HEK293 (cell line): ENCODE measurements at regions not wholly inside any gene's neighbourhood (a gene's known extent, or its start where the extent isn't known, plus 50 kb on each side); places are given as distances from the start of the nearest gene placed in this dataset.

Experiments
- CTCF ChIP-seq: fragments of 450-650 bp; formaldehyde crosslinking; IDR thresholded peaks from 2 replicates; pipeline ENCODE4 v1.5.1; 2016; ENCODE audit warnings: missing biosample characterization, missing genetic modification characterization
- ELK4 ChIP-seq: IDR thresholded peaks from 2 replicates; pipeline ENCODE4 v1.6.1; 2011; ENCODE audit warnings: mild to moderate bottlenecking, low read depth, low read length, borderline replicate concordance
- PBX3 ChIP-seq: sonication (generic); formaldehyde crosslinking; IDR thresholded peaks from 2 replicates; pipeline ENCODE4 v1.8.1; 2022; ENCODE audit warnings: mild to moderate bottlenecking, moderate library complexity, missing genetic modification reagents
- REST ChIP-seq: fragments of 450-650 bp; formaldehyde crosslinking; IDR thresholded peaks from 2 replicates; pipeline ENCODE4 v1.5.1; 2016; ENCODE audit warnings: missing biosample characterization, missing genetic modification characterization
- SP2 ChIP-seq: fragments of 450-650 bp; formaldehyde crosslinking; IDR thresholded peaks from 2 replicates; pipeline ENCODE4 v1.5.1; 2016; ENCODE audit warnings: missing biosample characterization, missing genetic modification characterization
- TCF7L2 ChIP-seq: IDR thresholded peaks from 2 replicates; pipeline ENCODE4 v1.6.1; 2011; ENCODE audit warnings: low read depth, mild to moderate bottlenecking, inconsistent platforms, low read length, moderate library complexity, borderline replicate concordance
- TRIM28 ChIP-seq: IDR thresholded peaks from 2 replicates; pipeline ENCODE4 v1.6.1; 2011; ENCODE audit warnings: low read length, control low read depth, borderline replicate concordance
- ZNF114 ChIP-seq: fragments of 450-650 bp; formaldehyde crosslinking; IDR thresholded peaks from 2 replicates; pipeline ENCODE4 v1.5.0; 2017; ENCODE audit warnings: missing biosample characterization, missing genetic modification characterization
- ZNF24 ChIP-seq: fragments of 450-650 bp; formaldehyde crosslinking; IDR thresholded peaks from 2 replicates; pipeline ENCODE4 v1.5.1; 2016; ENCODE audit warnings: missing biosample characterization, missing genetic modification characterization
- ZNF585B ChIP-seq: fragments of 450-650 bp; formaldehyde crosslinking; IDR thresholded peaks from 2 replicates; pipeline ENCODE4 v1.5.1; 2016; ENCODE audit warnings: missing biosample characterization, missing genetic modification characterization
- ZNF623 ChIP-seq: fragments of 450-650 bp; formaldehyde crosslinking; IDR thresholded peaks from 2 replicates; pipeline ENCODE4 v1.5.1; 2016; ENCODE audit warnings: missing biosample characterization, missing genetic modification characterization
- ZNF629 ChIP-seq: fragments of 450-650 bp; formaldehyde crosslinking; IDR thresholded peaks from 2 replicates; pipeline ENCODE4 v1.5.1; 2017; ENCODE audit warnings: missing biosample characterization, missing genetic modification characterization
- ZNF639 ChIP-seq: fragments of 450-650 bp; formaldehyde crosslinking; IDR thresholded peaks from 2 replicates; pipeline ENCODE4 v1.5.1; 2016; ENCODE audit warnings: missing biosample characterization, missing genetic modification characterization
- ZSCAN4 ChIP-seq: fragments of 450-650 bp; formaldehyde crosslinking; IDR thresholded peaks from 2 replicates; pipeline ENCODE4 v1.5.1; 2017; ENCODE audit warnings: missing biosample characterization, missing genetic modification characterization

- TF ChIP-seq CTCF (tag by site-specific recombination) (no peak), TCF7L2 (no peak), SP2 (no peak), ZNF114 (tag by site-specific recombination) (no peak), ELK4 (no peak), ZNF585B (tag by site-specific recombination) (no peak), TRIM28 (no peak), REST (tag by site-specific recombination) (no peak), ZNF639 (tag by site-specific recombination) (no peak), ZNF623 (tag by site-specific recombination) (no peak), ZNF24 (tag by site-specific recombination) (no peak), PBX3 (CRISPR knock-in tag) (no peak), ZNF629 (no peak), ZSCAN4 (tag by site-specific recombination) (no peak)
Measured at GRCh38 chr1:59225594-59226316, 71.1 kb upstream of the FGGY start.
